ENCODE measurements at regions not wholly inside any gene's neighbourhood (a gene's known extent, or its start where the extent isn't known, plus 50 kb on each side); places are given as distances from the start of the nearest gene placed in this dataset.

- TF ChIP-seq TARDBP (IDR thresholded peaks at IDR 0.05) (no peak), SP1 (IDR thresholded peaks at IDR 0.05) (no peak), SUZ12 (IDR thresholded peaks at IDR 0.05) (no peak), ARNT (IDR thresholded peaks at IDR 0.05) (no peak), FOXM1 (IDR thresholded peaks at IDR 0.05; ENCODE audit: borderline replicate concordance) (no peak)
Measured at GRCh38 chr2:142222715-142223114, 91.9 kb upstream of the LRP1B start.
